Panc1 (cell line): ENCODE measurements at regions not wholly inside any gene's neighbourhood (a gene's known extent, or its start where the extent isn't known, plus 50 kb on each side); places are given as distances from the start of the nearest gene placed in this dataset.

Source experiments
- ATAC-seq: fragments of 200-7000 bp; cut with Tn5 transposase; 2 replicates; pipeline ENCODE4 v1.9.1; 2020; ENCODE audit warnings: mild to moderate bottlenecking, moderate library complexity
- BruUV-seq: library from RNA; stranded (reverse); fragments of 400-500 nt; replicated peaks from 2 replicates; lab custom pipeline; 2021; lab: Mats Ljungman, UMichigan
- CTCF ChIA-PET: fragments of 300-600 bp; sonication (Branson Sonifier 250); formaldehyde crosslinking; loops from one replicate; lab custom pipeline; 2022; ENCODE audit warnings: antibody characterized with exemption; lab: Charles Lee
- POLR2A ChIA-PET: fragments of 300-600 bp; sonication (Branson Sonifier 250); formaldehyde crosslinking; loops from one replicate; lab custom pipeline; 2022; ENCODE audit warnings: antibody characterized with exemption; lab: Charles Lee
- DNase-seq: peaks from one replicate; pipeline ENCODE4 v3.0.0-alpha.2; 2010; ENCODE audit warnings: low read depth, low spot score
- H3K27ac ChIP-seq: 2 replicates; pipeline ENCODE4 v1.5.1; 2011; ENCODE audit warnings: mild to moderate bottlenecking, low read length, inconsistent platforms
- H3K27me3 ChIP-seq: fragments of 200-500 bp; sonication (Bioruptor generic); 2 replicates; pipeline ENCODE4 v1.6.0; 2014; ENCODE audit warnings: low read length, inconsistent platforms; ENCODE audit not compliant: control insufficient read depth, insufficient read depth
- H3K36me3 ChIP-seq: fragments of 200-500 bp; sonication (Bioruptor generic); 2 replicates; pipeline ENCODE4 v1.5.1; 2014; ENCODE audit warnings: inconsistent platforms, mild to moderate bottlenecking, low read length, moderate library complexity; ENCODE audit not compliant: control insufficient read depth, insufficient read depth
- H3K4me1 ChIP-seq: 2 replicates; pipeline ENCODE4 v1.5.1; 2011; ENCODE audit warnings: inconsistent platforms, mild to moderate bottlenecking, low read length, moderate library complexity; ENCODE audit not compliant: control insufficient read depth, insufficient read depth
- H3K4me3 ChIP-seq, 2 experiments: 2 replicates each; pipeline ENCODE4 v1.5.1; 2011 to 2012; ENCODE audit warnings: low read depth in 2 of 2, low read length in 2 of 2, mild to moderate bottlenecking in 2 of 2, inconsistent platforms in 1 of 2, moderate library complexity in 1 of 2
- H3K9me3 ChIP-seq: fragments of 200-500 bp; sonication (Bioruptor generic); 2 replicates; pipeline ENCODE4 v1.5.1; 2014; ENCODE audit warnings: low read depth, mild to moderate bottlenecking, inconsistent platforms, low read length, moderate library complexity; ENCODE audit not compliant: control insufficient read depth, insufficient read depth
- CTCF ChIP-seq: fragments of 450-650 bp; IDR thresholded peaks from 2 replicates; pipeline ENCODE4 v1.5.1; 2017; ENCODE audit warnings: mild to moderate bottlenecking
- POLR2AphosphoS5 ChIP-seq: IDR thresholded peaks from 2 replicates; pipeline ENCODE4 v1.6.1; 2012; ENCODE audit warnings: mild to moderate bottlenecking, low read depth, low read length, moderate library complexity
- REST ChIP-seq, 2 experiments: IDR thresholded peaks; 2 replicates each; pipeline ENCODE4 v1.6.1; 2011 to 2012; ENCODE audit warnings: low read depth in 2 of 2, control low read depth in 1 of 2, low read length in 1 of 2, mild to moderate bottlenecking in 1 of 2, moderate library complexity in 1 of 2; ENCODE audit not compliant: insufficient read depth in 1 of 2
- SIN3A ChIP-seq: IDR thresholded peaks from 2 replicates; pipeline ENCODE4 v1.6.1; 2012; ENCODE audit warnings: low read depth, mild to moderate bottlenecking, low read length, moderate library complexity, borderline replicate concordance; ENCODE audit not compliant: insufficient read depth
- TCF7L2 ChIP-seq: IDR thresholded peaks from 2 replicates; pipeline ENCODE4 v1.6.1; 2011; ENCODE audit warnings: mild to moderate bottlenecking, low read depth, low read length, inconsistent platforms
- in situ Hi-C: cut with HindIII; loops from 2 replicates; pipeline ENCODE4 v1.10.0; 2016; ENCODE audit warnings: low sequenced_read_pairs, low pct_unique_long_range_greater_than_20kb
- intact Hi-C: fragments of 100-400 bp; cut with micrococcal nuclease; formaldehyde crosslinking; loops from one replicate; pipeline ENCODE4 v1.10.0; 2022; ENCODE audit not compliant: unreplicated experiment

- H3K27me3 ChIP-seq: no peaks in the 10 kb centered on the region
- H3K4me3 ChIP-seq: no peak overlapping the region
- no TSS peak for BruUV-seq
- ATAC-seq: no peak
- in situ Hi-C loops: no loop called here
- H3K4me1 ChIP-seq: no peaks in the 10 kb centered on the region
- no peak for TF ChIP-seq POLR2AphosphoS5
- no peak for TF ChIP-seq CTCF
- TF ChIP-seq REST (IDR thresholded peaks at IDR 0.05; ENCODE audit: insufficient read depth in 1 of 2, low read depth in 2 of 2, low read length in 1 of 2): no peak
- no peak for TF ChIP-seq SIN3A
- no peak for TF ChIP-seq TCF7L2
- no peak for DNase-seq
- H3K27ac ChIP-seq: no peak overlapping the region
- H3K9me3 ChIP-seq: no peaks in the 10 kb centered on the region
- POLR2A ChIA-PET: no interaction called here
- CTCF ChIA-PET: no interaction called here
- intact Hi-C loops: no loop called here
- no peaks in the 10 kb centered on the region for H3K36me3 ChIP-seq
Observed at GRCh38 chr13:31057403-31058033, 104.2 kb downstream of the HSPH1 start.

- no peaks in the 10 kb centered on the region for H3K4me1 ChIP-seq
Observed at GRCh38 chr13:31056644-31057271, 104.9 kb downstream of the HSPH1 start.

GRCh38 chr13:31055589-31055988 lies 106.1 kb downstream of the HSPH1 start:
- Histone ChIP-seq H3K27ac (no peak overlapping the region), H3K4me3 (no peak overlapping the region), H3K27me3 (no peaks in the 10 kb centered on the region), H3K4me1 (no peaks in the 10 kb centered on the region), H3K36me3 (no peaks in the 10 kb centered on the region), H3K9me3 (no peaks in the 10 kb centered on the region)
- in situ Hi-C loops (no loop called here), intact Hi-C loops (no loop called here)
- ATAC-seq (no peak), DNase-seq (no peak)
- TF ChIP-seq POLR2AphosphoS5 (no peak), REST (IDR thresholded peaks at IDR 0.05; ENCODE audit: insufficient read depth in 1 of 2, low read depth in 2 of 2, low read length in 1 of 2) (no peak), TCF7L2 (no peak), CTCF (no peak), SIN3A (no peak)
- CTCF ChIA-PET: no interaction called here
- no TSS peak for BruUV-seq
- POLR2A ChIA-PET: no interaction called here

More at GRCh38 chr13:31056644-31057271, 104.9 kb downstream of the HSPH1 start:
- intact Hi-C loops: no loop called here
- POLR2A ChIA-PET: no interaction called here
- no peak for TF ChIP-seq TCF7L2
- CTCF ChIA-PET: no interaction called here
- Histone ChIP-seq H3K27me3 (no peaks in the 10 kb centered on the region), H3K36me3 (no peaks in the 10 kb centered on the region), H3K9me3 (no peaks in the 10 kb centered on the region), H3K27ac (no peak overlapping the region), H3K4me3 (no peak overlapping the region)
- DNase-seq: no peak
- no peak for ATAC-seq
- in situ Hi-C loops: no loop called here
- BruUV-seq: no TSS peak
